ENCODE measurements at regions not wholly inside any gene's neighbourhood (a gene's known extent, or its start where the extent isn't known, plus 50 kb on each side); places are given as distances from the start of the nearest gene placed in this dataset.

DNA sequence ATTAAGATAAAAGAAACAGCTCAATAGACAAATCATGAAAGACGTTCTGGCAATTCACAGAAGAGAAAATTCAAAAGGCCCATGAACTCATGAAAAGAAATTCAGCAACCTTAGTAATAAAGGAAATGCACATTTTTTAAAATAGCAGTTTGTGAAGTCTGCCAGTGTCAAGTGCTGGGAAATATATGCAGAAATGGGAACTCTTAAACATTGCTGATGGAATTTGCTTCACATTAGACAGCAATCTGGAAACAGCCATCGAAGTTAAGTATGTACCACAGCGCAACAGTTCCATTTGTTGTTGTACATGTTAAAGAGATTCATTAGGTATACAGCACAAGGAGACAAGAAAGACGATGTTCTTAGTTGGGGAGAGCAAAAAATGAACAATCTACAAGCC is 319.4 kb upstream of the SALL1 start:
- TF ChIP-seq, protein P1, sequence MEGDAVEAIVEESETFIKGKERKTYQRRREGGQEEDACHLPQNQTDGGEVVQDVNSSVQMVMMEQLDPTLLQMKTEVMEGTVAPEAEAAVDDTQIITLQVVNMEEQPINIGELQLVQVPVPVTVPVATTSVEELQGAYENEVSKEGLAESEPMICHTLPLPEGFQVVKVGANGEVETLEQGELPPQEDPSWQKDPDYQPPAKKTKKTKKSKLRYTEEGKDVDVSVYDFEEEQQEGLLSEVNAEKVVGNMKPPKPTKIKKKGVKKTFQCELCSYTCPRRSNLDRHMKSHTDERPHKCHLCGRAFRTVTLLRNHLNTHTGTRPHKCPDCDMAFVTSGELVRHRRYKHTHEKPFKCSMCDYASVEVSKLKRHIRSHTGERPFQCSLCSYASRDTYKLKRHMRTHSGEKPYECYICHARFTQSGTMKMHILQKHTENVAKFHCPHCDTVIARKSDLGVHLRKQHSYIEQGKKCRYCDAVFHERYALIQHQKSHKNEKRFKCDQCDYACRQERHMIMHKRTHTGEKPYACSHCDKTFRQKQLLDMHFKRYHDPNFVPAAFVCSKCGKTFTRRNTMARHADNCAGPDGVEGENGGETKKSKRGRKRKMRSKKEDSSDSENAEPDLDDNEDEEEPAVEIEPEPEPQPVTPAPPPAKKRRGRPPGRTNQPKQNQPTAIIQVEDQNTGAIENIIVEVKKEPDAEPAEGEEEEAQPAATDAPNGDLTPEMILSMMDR (conservative IDR thresholded peaks at IDR 0.05; ENCODE audit: low read length) = no peak
- TF ChIP-seq EZH2phosphoT487 (IDR thresholded peaks at IDR 0.05; ENCODE audit: borderline replicate concordance) = no peak
